Left colon (tissue), 2 donors: ENCODE measurements at regions not wholly inside any gene's neighbourhood (a gene's known extent, or its start where the extent isn't known, plus 50 kb on each side); places are given as distances from the start of the nearest gene placed in this dataset.

Experiments
- ATAC-seq: fragments of 200-7000 bp; cut with Tn5 transposase; one replicate; pipeline ENCODE4 v1.9.1; 2020; ENCODE audit warnings: mild to moderate bottlenecking, moderate library complexity
- DNase-seq, 2 donors: peaks; one replicate each; pipeline ENCODE4 v3.0.0-alpha.2; 2020
- intact Hi-C, 2 donors: fragments of 100-400 bp; cut with DNase I in 1 of 2; cut with micrococcal nuclease in 1 of 2; formaldehyde crosslinking; loops; one replicate each; pipeline versions ENCODE4 v1.11.2 to v1.14.0; 2022; cut with DNase I, micrococcal nuclease
- donor health status: DM: no; HTN: no; CAD: no.
- donor health status: DM: yes; HTN: yes; CAD: no.

DNA sequence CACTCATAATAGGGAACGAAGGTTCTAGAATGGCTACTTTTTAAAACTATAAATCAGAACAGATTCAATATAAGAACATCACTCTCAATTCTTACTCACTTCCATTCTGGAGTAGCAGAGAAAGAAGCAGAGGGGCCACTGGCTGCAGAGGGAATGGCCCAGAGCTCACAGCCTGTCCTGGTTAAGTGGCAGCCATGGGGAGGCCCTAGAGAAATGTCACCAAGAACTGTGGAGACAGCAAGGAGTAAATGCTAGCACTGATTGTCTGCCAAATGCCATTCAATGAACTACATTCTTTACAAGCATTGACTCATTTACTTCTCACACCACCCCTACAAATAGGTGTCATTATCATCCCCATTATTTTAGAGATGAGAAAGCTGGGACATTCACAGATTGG, 74.6 kb upstream of the KCNMA1 start:
- intact Hi-C loops: no loop called here
- DNase-seq (no peak), ATAC-seq (no peak)

DNA sequence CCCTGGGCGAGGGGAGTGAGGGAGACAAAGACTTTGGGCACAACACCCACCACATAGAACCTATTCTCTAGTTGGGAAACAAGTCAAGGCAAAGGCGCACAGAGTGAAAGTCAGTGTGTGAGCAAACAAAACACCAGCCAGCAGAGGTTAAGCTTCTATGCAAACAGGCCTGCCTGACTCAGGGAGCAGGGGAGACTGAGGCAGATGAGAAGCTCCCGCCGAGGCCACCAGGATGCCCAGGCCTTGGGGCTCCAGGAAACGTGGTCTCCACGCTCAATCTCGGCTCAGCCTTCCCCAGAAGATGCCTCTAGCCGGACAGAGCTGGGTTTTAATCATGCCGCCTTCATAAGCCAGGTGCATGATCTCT, 74.1 kb upstream of the KCNMA1 start:
- peak; percentile 15 for ATAC-seq
- intact Hi-C loops: no loop called here
- no peak for DNase-seq

DNA sequence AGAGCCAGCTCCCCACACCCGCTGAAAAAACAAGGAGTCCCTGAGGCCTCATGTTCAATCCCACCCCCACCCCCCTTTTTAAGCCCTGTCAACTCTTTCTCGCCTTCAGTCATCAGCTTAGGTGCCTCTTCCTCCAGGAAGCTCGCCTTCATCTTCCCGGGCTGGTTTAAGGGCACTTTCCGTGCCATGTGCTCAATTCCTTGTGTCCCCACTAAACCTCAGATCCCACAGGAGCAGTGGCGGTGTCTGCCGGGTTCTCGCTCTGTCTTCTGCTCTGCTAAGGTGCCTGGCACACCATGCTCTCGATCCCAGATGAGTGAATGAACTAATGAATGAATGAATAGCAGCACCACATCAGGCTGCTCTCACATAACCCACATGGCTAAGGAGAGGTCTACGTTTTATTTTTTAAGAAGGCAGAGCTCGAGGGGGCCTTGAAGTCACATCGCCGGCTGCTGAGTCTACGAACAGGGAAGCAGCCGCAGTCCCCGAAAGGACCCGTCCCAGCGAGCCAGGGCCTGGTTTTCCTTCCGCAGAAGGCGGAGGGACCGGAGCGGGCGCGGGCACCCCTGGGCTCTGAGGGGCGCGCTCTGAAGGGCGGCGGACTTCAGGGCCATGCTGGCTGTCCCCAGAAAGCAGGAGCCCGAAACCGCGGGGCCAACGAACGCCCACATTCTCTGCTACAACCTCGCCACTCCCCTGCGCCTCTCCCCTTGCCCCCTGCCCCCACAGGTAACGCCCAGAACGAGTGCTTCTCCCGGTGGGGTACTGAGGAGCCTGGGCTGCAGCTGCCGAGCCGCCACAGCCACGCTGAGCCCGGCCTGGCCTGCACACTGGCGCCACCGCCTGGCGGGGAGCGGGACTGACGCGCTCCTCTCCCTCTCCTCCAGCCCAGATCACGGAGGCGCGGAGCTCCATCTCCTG, 73.4 kb upstream of the KCNMA1 start:
- intact Hi-C loops: no loop called here
- DNase-seq: peak; percentile 39 to 83
- peak; percentile 98 for ATAC-seq

DNA sequence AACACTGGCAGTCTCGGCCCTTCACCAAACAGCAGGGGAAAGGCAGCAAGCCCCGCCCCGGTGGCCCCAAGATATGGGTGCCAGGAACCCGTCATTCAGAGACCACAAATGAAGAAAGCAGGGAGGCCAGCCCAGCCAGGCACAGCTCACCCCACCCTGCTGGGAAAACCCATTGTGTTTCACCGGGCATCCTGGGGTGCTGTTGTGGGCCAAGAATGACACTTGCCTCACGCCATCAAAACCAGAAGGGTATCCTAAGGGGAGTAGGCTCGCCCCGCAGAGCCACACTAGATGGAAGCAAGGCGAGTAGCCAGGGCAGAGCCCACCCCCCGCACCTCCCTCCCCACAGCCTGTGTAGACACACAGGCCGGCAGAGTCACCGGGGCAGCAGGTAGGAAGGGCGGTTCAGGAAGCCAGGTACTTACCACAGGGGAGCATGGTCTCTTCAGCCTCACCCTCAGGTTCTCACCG, 72.5 kb upstream of the KCNMA1 start:
- ATAC-seq: no peak
- intact Hi-C loops: no loop called here

DNA sequence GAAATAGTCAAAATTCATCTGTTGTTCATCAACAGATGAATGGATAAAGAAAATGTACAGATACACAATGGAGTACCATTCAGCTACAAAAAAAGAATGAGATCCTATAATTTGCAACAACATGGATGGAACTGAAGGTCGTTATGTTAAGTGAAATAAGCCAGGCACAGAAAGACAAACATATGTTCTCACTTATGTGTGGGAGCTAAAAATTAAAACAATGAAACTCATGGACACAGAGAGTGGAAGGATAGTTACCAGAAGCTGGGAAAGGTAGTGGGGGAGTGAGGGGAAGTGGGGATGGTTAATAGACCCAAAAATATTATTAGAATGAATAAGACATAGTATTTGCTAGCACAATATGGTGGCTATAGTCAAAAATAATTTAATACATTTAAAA, 70.0 kb upstream of the KCNMA1 start:
- no peak for DNase-seq
- intact Hi-C loops: no loop called here

More for the DNA sequence above, 72.5 kb upstream of the KCNMA1 start:
- DNase-seq: no peak

DNA sequence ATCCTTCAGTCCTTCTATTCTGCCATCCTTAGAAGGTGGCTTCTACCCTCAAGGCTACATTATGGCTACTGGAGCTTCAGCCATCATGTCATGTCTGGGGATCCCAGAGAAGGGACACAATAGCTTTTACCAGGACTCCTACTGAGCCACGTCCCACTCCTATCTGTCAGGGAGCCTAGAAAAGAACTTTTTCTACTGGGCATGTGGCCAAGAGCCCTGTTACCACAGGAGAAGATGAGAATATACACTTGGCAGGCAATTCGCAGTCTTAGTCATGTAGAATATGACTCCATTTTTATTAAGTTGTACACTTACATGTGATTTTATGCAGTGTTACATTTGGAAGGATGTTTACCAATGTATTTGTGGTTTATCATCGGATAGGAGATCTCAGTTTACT, 64.6 kb upstream of the KCNMA1 start:
- intact Hi-C loops: no loop called here
- DNase-seq: no peak
- ATAC-seq: no peak

More for the DNA sequence above, 70.0 kb upstream of the KCNMA1 start:
- no peak for ATAC-seq

DNA sequence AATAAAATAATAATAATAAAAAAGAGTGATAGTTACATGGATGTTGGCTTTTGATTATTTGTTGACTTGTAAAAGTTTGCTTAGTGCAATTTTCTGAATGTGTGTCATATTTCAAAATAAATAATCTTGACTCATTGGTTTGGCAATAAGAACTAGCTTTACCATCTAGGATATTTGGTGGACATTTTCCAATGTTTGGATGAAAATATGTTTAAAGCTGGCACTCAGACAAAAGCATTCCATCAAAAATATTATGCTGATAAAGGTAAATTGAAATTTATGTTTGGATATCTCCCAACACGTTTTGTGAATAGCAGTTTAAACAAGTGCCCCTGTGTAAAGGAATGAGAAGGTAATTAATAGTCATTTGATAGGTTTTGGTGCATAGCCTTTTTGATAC, 62.5 kb upstream of the KCNMA1 start:
- intact Hi-C loops: no loop called here
- DNase-seq (no peak), ATAC-seq (no peak)

DNA sequence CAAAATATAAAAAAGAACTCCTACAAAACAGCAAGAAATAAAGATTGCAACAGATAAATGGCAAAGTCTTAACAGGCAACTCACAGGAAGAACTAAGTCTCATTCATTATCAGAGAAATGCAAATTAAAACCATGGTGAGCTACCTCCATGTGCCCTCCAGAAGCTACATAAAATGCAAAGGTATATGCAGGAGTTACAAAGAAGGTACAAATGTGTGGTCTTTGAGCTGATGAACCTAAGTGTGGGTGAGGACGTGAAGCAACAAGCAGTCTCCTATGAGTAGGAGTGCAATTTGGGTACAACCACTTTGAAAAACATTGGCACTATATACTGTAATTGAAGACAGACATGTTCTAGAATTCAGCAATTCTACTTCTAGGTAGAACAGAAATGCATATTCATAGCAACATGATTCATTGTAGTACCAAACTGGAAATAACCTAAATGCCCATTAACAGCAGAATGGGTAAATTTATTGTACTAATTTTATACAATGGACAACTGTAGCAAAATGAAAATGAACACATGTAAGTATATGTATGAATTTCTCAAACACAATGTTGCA, 61.6 kb upstream of the KCNMA1 start:
- ATAC-seq (no peak), DNase-seq (no peak)
- intact Hi-C loops: no loop called here

DNA sequence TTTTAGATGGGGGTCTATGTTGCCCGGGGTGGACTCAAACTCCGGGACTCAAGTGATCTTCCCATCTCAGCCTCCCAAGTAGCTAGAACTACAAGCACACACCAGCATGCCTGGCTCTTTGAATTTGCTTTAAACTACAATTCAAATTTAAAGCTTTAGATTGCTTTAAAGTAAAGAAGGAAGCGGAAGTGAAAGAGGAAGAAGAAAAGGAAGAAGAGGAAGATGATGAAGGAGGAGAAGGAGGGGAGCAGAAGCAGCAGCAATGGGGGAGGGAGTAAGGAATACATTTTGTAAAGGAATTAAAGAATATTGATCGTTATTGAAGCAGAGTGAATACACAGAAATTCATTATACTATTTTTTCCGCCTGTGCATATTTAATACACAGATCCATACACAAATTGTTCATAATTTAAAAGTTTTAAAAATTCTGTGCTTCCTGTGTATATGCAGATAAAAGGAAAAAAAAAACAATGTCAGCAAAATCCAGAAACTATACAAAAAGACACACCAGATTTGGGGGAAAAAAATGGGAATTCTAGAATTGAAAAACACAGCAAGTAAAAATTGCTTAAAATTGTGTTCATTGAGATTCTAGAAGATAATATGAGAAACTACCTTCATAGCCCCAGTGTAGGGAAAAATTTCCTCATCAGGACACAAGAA, 60.8 kb upstream of the KCNMA1 start:
- intact Hi-C loops: no loop called here
- ATAC-seq: no peak
- no peak for DNase-seq

DNA sequence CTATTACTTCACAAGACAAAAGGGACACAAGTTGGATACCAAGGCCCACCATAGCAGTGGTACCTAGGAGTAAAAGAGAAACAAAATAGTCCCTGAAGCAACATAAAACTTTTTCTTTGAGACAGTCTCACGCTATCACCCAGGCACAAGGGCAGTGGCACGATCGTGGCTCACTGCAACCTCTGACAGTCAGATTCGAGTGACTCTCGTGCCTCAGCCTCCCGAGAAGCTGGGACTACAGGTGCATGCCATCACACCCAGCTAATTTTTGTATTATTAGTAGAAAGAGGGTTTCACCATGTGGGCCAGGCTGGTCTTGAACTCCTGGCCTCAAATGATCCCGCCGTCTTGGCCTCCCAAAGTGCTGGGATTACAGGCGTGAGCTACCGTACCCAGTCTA, 59.0 kb upstream of the KCNMA1 start:
- intact Hi-C loops: no loop called here
- ATAC-seq (no peak), DNase-seq (no peak)

DNA sequence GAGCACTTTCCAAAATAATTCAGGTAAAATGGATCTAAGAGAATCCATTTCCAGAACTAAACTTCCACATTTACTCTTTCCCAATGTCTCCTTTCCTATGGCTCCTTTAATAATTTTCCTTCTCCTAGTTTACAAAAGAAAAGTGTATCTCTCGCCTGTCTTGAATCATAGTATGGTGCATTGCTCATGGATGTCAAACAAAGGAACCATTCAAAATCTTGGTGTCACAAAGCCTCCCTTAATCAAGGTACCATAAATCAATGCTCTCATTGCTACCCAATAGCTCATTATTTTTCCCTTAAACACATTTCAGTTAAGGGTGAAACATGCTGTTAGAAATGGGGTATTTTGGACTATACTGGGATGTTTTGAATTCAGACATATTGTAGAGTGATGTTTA, 57.6 kb upstream of the KCNMA1 start:
- no peak for DNase-seq
- intact Hi-C loops: no loop called here
- no peak for ATAC-seq

DNA sequence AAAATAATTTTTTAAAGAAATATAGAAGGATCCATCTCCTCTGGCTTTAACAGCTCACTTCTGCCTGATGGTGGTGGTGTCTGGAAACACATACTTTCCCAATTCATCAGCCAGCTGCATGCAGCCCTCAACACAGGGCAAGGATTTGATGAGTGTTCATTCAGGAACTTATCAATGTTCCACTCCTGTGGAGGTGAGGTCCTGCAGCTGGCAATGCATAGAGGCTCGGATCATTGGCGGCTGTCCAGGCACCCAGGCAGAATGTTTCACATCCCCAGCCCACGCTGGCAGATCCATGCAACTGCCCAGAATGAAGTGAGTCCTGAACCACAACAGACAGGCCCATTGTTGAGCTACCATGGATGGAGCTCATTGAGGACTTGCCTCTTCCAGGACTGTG, 55.2 kb upstream of the KCNMA1 start:
- intact Hi-C loops: no loop called here
- DNase-seq (no peak), ATAC-seq (no peak)

DNA sequence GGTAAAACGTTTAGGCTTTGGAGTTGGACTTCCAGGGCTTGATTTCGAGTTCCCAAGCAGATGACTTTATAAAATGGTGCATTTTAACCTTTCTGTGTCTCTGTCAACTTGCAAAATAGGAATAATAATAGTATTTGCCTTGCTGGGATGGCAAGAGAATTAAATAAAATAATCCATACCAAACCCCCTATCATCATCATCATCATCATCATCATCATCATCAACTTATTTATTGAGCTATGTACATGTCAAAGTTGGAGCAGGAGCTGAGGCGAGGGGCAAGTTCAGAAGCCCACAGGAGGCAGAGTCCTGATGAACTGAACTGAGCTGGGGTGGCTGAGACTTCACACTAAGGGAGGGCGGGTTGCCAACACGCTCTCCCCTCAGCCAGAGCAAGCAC, 51.7 kb upstream of the KCNMA1 start:
- DNase-seq (no peak), ATAC-seq (no peak)
- intact Hi-C loops: no loop called here

DNA sequence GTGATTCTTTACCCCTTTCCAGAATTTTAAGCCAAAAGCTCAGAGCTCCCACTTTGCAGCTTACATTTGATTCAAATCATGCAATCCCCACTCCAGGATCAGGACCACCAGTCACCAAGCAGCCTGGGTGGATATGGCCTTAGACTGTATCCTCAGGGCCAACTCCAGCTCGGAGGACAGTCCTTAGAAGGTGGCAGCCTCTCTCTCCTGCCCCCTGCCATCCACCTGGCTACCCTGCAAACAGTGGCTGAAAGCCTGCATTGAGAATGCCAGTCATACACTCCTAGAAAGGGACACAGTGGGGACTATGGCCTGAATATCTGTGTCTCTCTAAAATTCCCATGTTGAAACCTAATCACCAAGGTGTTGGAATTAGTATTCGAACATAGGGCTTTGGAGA, 50.0 kb upstream of the KCNMA1 start:
- intact Hi-C loops: no loop called here
- ATAC-seq: no peak
- DNase-seq: no peak
